GM12892 (cell line): ENCODE measurements at regions not wholly inside any gene's neighbourhood (a gene's known extent, or its start where the extent isn't known, plus 50 kb on each side); places are given as distances from the start of the nearest gene placed in this dataset.

ENCODE experiments used
- POLR2A ChIP-seq: IDR thresholded peaks from 2 replicates; pipeline ENCODE4 v1.6.1; 2011; ENCODE audit warnings: low read depth, low read length, control low read depth
- POLR2AphosphoS5 ChIP-seq: IDR thresholded peaks from 2 replicates; pipeline ENCODE4 v1.6.1; 2011; ENCODE audit warnings: low read depth, low read length, control low read depth

DNA sequence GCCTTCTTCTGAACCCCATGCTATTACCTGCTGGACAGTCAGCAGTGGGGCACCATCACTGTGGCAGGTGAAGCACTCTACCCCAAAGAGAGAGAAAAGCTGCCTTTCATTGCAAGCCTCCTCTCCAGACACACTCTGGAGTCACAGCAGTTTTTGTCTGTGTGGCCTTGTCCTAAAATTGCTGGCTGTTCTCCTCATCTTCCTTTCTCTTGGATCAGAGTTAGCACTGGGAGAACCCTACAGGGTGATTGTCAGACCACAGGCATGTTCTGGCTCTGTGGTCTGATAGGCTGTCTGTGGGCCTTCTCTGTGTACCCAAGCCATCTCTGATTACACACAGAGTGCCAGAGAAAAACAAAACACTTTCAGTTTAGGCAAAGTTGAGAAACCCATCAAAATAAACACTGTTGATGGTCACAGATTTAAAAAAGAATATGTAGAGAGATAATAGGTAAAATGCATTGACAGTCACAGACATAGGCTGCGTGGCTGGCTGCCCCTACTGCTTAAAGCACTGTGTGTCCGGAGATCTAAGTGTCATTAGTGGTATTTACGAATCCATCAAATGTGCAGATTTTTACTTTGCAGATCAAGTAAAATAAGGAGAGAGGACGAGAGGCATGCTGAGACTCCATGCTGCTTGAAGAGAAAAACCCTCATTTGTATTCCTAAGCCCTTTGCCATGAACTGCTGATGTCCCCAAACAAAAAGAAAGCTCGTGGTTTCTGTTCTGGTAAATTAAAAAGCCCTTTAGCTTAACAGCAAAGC lies 689.9 kb downstream of the TUSC7 start:
- no peak for TF ChIP-seq POLR2A
- no peak for TF ChIP-seq POLR2AphosphoS5
